ENCODE measurements at regions not wholly inside any gene's neighbourhood (a gene's known extent, or its start where the extent isn't known, plus 50 kb on each side); places are given as distances from the start of the nearest gene placed in this dataset.

- DNase-seq (ENCODE audit: low read depth): no peak
These were observed 351.8 kb upstream of the SEMA3A start for GRCh38 chr7:84546403-84546802.

- DNase-seq (ENCODE audit: low read depth): no peak
These were observed 343.7 kb upstream of the SEMA3A start for GRCh38 chr7:84538268-84538667.

GRCh38 chr7:84536271-84536870, 341.8 kb upstream of the SEMA3A start:
- no peak for DNase-seq (ENCODE audit: low read depth)

- no peak for DNase-seq (ENCODE audit: low read depth)
These were observed 341.1 kb upstream of the SEMA3A start for GRCh38 chr7:84535580-84536270.

GRCh38 chr7:84533182-84533581, 338.6 kb upstream of the SEMA3A start:
- DNase-seq (ENCODE audit: low read depth): no peak

GRCh38 chr7:84532196-84532595, 337.6 kb upstream of the SEMA3A start:
- no peak for DNase-seq (ENCODE audit: low read depth)

- peak; percentile 65 for DNase-seq (ENCODE audit: low read depth)
These were observed 335.1 kb upstream of the SEMA3A start for GRCh38 chr7:84529480-84530205.

GRCh38 chr7:84528756-84529479, 334.3 kb upstream of the SEMA3A start:
- no peak for DNase-seq (ENCODE audit: low read depth)

GRCh38 chr7:84524714-84525694, 330.4 kb upstream of the SEMA3A start:
- DNase-seq (ENCODE audit: low read depth): peak; percentile 22

GRCh38 chr7:84513061-84513460, 318.5 kb upstream of the SEMA3A start:
- DNase-seq (ENCODE audit: low read depth): no peak

- no peak for DNase-seq (ENCODE audit: low read depth)
These were observed 317.5 kb upstream of the SEMA3A start for GRCh38 chr7:84512055-84512454.

- DNase-seq (ENCODE audit: low read depth): peak; percentile 52
These were observed 315.9 kb upstream of the SEMA3A start for GRCh38 chr7:84510505-84510904.

- no peak for DNase-seq (ENCODE audit: low read depth)
These were observed 314.9 kb upstream of the SEMA3A start for GRCh38 chr7:84509522-84509921.

- DNase-seq (ENCODE audit: low read depth): no peak
These were observed 314.0 kb upstream of the SEMA3A start for GRCh38 chr7:84508606-84509005.

- no peak for DNase-seq (ENCODE audit: low read depth)
These were observed 312.9 kb upstream of the SEMA3A start for GRCh38 chr7:84507529-84507928.

- peak; percentile 35 for DNase-seq (ENCODE audit: low read depth)
These were observed 311.6 kb upstream of the SEMA3A start for GRCh38 chr7:84506151-84506550.

GRCh38 chr7:84502239-84502638, 307.6 kb upstream of the SEMA3A start:
- DNase-seq (ENCODE audit: low read depth): no peak

GRCh38 chr7:84497873-84498272, 303.3 kb upstream of the SEMA3A start:
- no peak for DNase-seq (ENCODE audit: low read depth)

GRCh38 chr7:84495128-84495527, 300.5 kb upstream of the SEMA3A start:
- no peak for DNase-seq (ENCODE audit: low read depth)

GRCh38 chr7:84492098-84493034, 297.8 kb upstream of the SEMA3A start:
- no peak for DNase-seq (ENCODE audit: low read depth)

Measured in non-pigmented ciliary epithelial cell (primary cell).